Right atrium auricular region (tissue), 2 donors: ENCODE measurements at regions not wholly inside any gene's neighbourhood (a gene's known extent, or its start where the extent isn't known, plus 50 kb on each side); places are given as distances from the start of the nearest gene placed in this dataset.

Source experiments
- DNase-seq: peaks from one replicate; pipeline ENCODE4 v3.0.0-alpha.2; 2019; ENCODE audit warnings: low spot score
- H3K27ac ChIP-seq, 2 donors: fragments of 200-600 bp; sonication (generic); 1 replicate in 1 of 2; 2 replicates in 1 of 2; pipeline ENCODE4 v1.5.1; 2016 to 2019
- H3K27me3 ChIP-seq, 2 donors: fragments of 200-600 bp; sonication (generic); one replicate each; pipeline versions ENCODE4 v1.5.1 to v1.6.0; 2017 to 2019
- H3K36me3 ChIP-seq: fragments of 200-600 bp; sonication (generic); one replicate; pipeline ENCODE4 v1.5.1; 2016
- H3K4me1 ChIP-seq, 2 donors: fragments of 200-600 bp; sonication (generic); one replicate each; pipeline versions ENCODE4 v1.5.1 to v1.6.0; 2017 to 2019
- H3K4me3 ChIP-seq, 2 donors: fragments of 200-600 bp; sonication (generic); 1 replicate in 1 of 2; 2 replicates in 1 of 2; pipeline ENCODE4 v1.5.1; 2017 to 2019; ENCODE audit warnings: mild to moderate bottlenecking in 1 of 2, moderate library complexity in 1 of 2
- H3K9me3 ChIP-seq, 2 donors: fragments of 200-600 bp; sonication (generic); one replicate each; pipeline ENCODE4 v1.5.1; 2019
- CTCF ChIP-seq, 2 donors: fragments of 200-600 bp; sonication (generic); IDR thresholded peaks; one replicate each; pipeline ENCODE4 v1.5.1; 2019; ENCODE audit warnings: antibody characterized with exemption in 2 of 2

DNA sequence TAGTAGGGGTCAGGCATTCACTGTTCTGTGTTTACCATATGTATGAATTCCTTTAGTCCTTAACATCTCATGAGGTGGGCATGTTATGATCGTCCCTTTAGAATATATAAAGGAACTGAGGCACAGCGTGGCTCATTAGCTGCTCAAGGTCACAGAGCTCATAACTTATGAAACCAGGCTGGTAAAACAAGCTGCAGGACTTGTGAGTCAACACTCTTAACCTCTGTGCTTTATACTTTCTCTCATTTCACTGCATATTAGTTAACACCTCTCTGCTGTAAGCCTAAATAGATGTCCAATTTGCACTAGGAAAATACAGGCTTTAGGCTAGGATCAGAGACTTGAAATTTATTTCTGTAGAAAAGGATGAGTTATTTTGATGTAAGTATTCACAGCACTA is 180.3 kb upstream of the HDAC9 start:
- Histone ChIP-seq H3K4me1 (peaks cover 0 to 2% of the 10 kb centered on the region in 2 donors), H3K4me3 (no peak overlapping the region), H3K36me3 (no peaks in the 10 kb centered on the region), H3K27me3 (no peaks in the 10 kb centered on the region), H3K27ac (peak overlapping the region in 1 of 2 donors; percentile 2), H3K9me3 (no peaks in the 10 kb centered on the region)
- TF ChIP-seq CTCF (IDR thresholded peaks at IDR 0.05), result no peak
- DNase-seq, result no peak

- Histone ChIP-seq H3K27me3 (no peaks in the 10 kb centered on the region), H3K27ac (peak overlapping the region in 1 of 2 donors; percentile 79), H3K36me3 (no peaks in the 10 kb centered on the region), H3K4me1 (peaks cover 0 to 8% of the 10 kb centered on the region in 2 donors), H3K9me3 (no peaks in the 10 kb centered on the region), H3K4me3 (no peak overlapping the region)
- no peak for DNase-seq
- TF ChIP-seq CTCF (IDR thresholded peaks at IDR 0.05), result no peak
Observed at GRCh38 chr7:18317941-18318340, 177.6 kb upstream of the HDAC9 start.

DNA sequence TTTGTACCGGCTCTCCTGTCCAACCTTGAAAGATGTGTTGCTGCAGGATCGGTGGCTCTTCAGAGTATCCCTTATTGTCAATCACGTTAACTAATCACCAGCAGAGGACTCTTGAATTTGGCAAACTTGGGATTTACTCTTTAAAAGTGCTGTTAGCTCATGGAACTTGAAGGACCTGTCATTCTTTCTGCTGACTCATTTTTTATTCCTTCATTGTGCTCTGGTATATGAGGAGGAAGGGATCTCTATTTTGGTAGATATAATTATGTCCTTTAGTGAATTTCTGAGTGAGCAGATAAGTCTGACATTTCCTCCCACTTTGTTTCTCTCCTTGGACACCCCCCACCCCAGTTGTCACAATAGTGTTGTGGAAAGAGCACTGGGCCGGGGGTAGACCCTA is 175.1 kb upstream of the HDAC9 start:
- Histone ChIP-seq H3K36me3 (no peaks in the 10 kb centered on the region), H3K4me1 (peaks cover 0 to 8% of the 10 kb centered on the region in 2 donors), H3K27me3 (no peaks in the 10 kb centered on the region), H3K27ac (no peak overlapping the region), H3K4me3 (no peak overlapping the region), H3K9me3 (no peaks in the 10 kb centered on the region)
- TF ChIP-seq CTCF (IDR thresholded peaks at IDR 0.05), result no peak
- DNase-seq, result no peak

DNA sequence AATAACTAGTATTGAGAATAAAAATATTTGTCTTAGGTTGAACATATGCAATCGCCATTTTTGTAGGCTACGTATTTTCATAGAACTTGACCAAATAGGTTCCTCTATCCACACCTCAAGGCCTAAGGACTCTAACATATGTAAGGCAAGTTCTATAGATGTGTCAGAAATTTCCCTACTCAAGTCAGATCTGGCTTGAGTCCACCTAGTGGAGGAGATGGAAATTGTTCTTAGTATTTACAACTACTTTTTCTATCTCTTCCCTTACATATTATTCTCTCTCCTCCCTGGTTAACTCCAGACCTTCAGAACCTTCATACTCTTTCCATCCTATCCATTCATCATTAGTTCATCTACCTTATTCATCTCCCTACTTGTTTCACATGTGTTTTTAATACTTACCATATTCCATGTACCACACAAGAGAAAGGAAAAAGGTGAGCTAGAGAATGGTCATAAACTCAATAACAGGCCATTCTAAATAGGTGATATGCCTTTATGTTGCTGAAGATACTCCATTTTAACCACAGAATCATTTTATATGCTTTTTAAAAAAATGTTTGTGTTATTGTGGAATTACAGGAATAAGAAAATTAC is 174.5 kb upstream of the HDAC9 start:
- no peaks in the 10 kb centered on the region for H3K36me3 ChIP-seq
- no peak overlapping the region for H3K27ac ChIP-seq
- H3K9me3 ChIP-seq, result no peaks in the 10 kb centered on the region
- H3K4me3 ChIP-seq, result no peak overlapping the region
- peaks cover 0 to 8% of the 10 kb centered on the region in 2 donors for H3K4me1 ChIP-seq
- no peak for DNase-seq
- no peaks in the 10 kb centered on the region for H3K27me3 ChIP-seq
- TF ChIP-seq CTCF (IDR thresholded peaks at IDR 0.05), result peak in 1 of 2 donors; percentile 53

DNA sequence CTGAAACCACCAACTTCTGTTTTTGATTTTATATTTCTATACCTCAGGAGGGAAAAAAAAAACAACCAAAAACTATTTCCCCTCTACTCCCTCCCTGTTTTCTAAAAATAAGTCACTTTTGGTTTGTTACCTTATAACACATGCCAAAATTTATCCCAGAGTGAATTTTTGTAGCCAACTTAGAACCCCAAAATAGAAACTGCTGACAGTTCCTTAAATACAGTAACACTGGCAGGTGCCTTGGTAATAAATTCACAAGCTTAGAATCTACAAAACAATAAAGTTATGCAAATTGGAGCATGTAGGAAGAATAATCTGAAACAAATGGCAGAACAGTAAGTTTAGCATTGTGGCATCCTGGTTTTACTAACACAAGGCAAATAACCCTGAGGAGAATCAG is 165.0 kb upstream of the HDAC9 start:
- Histone ChIP-seq H3K9me3 (no peaks in the 10 kb centered on the region), H3K4me1 (no peaks in the 10 kb centered on the region), H3K27ac (no peak overlapping the region), H3K4me3 (no peak overlapping the region), H3K36me3 (no peaks in the 10 kb centered on the region), H3K27me3 (no peaks in the 10 kb centered on the region)
- TF ChIP-seq CTCF (IDR thresholded peaks at IDR 0.05), result no peak
- no peak for DNase-seq

GRCh38 chr7:18336626-18337025 is 158.9 kb upstream of the HDAC9 start:
- Histone ChIP-seq H3K9me3 (peaks cover 0 to 15% of the 10 kb centered on the region in 2 donors), H3K27ac (no peak overlapping the region), H3K36me3 (no peaks in the 10 kb centered on the region), H3K4me1 (no peaks in the 10 kb centered on the region), H3K4me3 (no peak overlapping the region), H3K27me3 (no peaks in the 10 kb centered on the region)
- TF ChIP-seq CTCF (IDR thresholded peaks at IDR 0.05), result no peak
- DNase-seq, result no peak
